Stimulated activated CD8-positive, alpha-beta memory T cell treated with anti-CD3 and anti-CD28 coated beads, Interleukin-15, amount 100 ng/mL, for 1 hour (primary cell): ENCODE measurements at regions not wholly inside any gene's neighbourhood (a gene's known extent, or its start where the extent isn't known, plus 50 kb on each side); places are given as distances from the start of the nearest gene placed in this dataset.

Experiments used
- DNase-seq: peaks from one replicate; pipeline ENCODE4 v3.0.0-alpha.2; 2020; ENCODE audit warnings: low read depth

DNA sequence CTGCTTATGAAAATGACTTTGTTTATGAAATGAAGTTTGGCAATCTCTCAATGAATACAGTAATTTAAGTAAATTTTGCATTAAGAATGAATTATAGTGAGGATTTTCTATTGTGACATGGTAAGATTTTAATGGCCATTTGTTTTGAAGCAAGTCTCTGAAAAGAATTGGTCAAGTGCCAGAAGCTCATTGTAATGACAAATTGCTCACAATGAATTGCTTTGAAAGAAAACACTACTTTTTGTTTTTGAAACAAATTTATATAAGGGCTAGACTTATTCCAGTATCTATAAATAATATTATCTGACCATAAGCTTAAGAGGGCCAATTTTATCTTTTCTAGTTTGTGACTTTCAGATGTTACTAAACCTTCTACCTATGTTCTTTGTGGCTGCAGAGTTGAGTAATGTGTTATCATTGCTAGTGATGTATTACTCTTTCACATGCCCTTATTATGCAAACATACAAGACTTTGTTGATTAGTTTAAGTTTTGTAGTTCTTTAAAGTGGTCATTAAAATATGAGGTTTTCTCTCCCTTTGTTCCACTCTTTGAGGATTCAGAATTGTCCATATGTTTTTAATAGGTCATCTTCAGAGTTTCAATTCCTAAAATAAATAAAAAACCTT is 93.0 kb upstream of the ZNF608 start:
- no peak for DNase-seq

DNA sequence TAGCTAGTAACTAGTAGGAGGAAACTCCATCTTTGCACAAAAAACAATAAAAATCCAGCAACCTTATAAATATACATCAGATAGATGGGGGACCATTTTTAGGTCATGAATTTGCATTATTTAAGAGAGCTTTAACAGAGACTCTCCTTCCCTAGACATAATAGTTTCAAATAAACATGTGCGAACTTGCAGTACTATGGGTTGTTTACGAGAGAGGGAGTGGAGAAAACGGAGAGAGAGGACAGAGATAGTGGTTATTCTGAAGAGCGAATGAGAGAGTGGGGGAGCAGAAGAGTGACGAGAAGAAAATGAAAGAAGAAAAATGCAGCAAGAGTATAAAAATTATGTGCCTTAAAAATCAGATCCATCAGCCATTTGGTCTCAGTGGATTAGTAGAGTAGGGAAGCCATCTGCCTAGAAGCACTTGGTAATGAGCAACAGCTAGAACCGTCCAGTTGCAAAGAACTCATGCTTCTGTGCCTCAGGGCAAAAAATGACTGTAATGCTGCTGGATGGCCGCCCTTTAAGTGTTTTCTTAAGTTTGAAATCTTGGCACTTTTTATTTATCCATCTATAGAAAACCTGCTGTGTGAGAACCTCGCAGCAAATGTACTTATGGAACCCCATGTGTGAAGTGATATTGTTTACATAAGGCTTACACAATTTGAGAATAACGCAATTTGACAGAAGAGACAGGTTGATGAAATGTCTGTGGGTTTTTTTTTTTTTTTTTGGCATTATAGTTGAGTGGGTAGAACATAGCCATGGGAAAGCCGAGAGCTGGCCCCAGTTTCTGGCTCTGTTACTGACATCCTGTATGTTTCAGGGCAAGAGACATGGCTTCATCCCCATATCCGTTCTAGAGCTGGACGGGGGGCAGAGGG is 95.6 kb upstream of the ZNF608 start:
- no peak for DNase-seq

GRCh38 chr5:124842725-124843595 is 96.5 kb upstream of the ZNF608 start:
- DNase-seq, result no peak

DNA sequence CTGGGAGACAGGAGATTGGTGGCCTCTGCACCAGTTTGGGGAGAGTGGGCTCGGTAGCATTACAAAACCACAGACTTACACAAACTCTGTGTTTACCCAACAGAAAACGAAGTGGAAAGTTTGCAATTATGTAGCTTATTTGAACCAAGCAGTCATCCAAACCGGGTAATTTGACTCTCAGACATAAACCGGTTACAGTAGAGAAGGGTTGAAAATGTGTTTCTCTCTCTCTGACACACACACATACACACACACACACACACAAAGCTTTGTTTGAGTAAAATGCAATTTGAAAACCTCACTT is 97.1 kb upstream of the ZNF608 start:
- no peak for DNase-seq

DNA sequence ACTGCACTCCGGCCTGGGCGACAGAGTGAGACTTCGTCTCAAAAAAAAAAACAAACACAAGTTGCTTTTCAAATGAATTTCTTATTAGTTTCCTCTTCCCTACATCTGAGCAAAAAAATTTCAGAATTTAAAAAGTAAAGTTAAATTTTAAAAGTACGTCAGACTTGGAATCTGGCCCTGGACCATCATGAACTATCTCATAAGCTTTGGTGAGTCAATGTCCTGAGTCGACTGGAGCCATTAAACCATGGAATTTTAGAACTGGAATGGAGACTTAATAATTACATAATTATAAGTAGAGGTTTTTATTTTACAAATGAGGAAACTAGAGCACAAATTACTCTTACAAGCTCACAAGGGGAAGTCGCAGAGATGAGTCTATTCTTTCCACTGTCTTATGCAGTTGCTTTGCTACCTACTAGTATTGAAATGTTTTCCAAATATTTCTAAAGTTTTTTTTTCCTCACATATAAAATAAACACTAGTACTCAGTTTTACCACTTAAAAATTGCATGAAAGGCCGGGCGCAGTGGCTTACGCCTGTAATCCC is 98.0 kb upstream of the ZNF608 start:
- no peak for DNase-seq

GRCh38 chr5:124847907-124848306 is 101.5 kb upstream of the ZNF608 start:
- DNase-seq, result no peak

GRCh38 chr5:124849774-124850173 is 103.3 kb upstream of the ZNF608 start:
- no peak for DNase-seq

GRCh38 chr5:124856726-124857125 is 110.3 kb upstream of the ZNF608 start:
- no peak for DNase-seq

- no peak for DNase-seq
Observed at GRCh38 chr5:124858612-124859011, 112.2 kb upstream of the ZNF608 start.

DNA sequence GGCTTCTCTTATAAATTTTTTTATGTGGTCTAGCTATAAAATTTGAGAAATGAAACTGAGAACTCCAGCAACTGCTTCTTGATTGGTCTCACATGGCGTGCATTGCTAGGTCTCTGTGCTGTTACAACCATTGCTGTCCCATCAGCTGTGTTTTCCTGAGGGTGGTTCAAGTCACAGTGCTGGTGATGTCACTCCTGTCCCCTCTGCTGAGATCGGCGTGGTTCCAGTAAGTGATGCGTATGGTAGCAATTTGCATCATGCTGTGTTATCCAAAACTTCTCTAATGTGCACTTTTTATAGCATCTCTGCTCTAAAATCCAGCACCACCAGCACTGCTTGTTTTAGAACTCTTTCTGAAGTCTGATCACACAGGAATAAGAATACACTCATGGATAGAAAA is 112.6 kb upstream of the ZNF608 start:
- no peak for DNase-seq

- no peak for DNase-seq
Observed at GRCh38 chr5:124859556-124860290, 113.3 kb upstream of the ZNF608 start.

DNA sequence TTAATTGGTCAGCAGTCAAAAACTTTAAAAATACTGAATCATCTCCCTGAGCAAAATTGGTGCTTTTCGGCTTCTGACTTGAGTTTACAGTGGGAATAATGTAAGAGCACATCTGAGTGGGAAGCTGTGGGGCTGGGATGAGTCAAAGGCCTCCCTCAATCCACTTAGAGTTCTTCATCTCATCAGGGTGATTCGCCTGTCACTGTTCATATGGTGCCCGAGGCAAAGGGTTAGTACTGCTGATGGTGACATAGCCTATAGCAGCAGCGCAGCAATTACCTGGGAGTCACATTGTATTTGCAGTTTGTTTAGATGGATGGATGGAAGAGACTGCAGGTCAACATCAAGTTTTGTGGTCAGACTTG is 113.8 kb upstream of the ZNF608 start:
- no peak for DNase-seq

GRCh38 chr5:124865066-124865465 is 118.6 kb upstream of the ZNF608 start:
- DNase-seq, result no peak

DNA sequence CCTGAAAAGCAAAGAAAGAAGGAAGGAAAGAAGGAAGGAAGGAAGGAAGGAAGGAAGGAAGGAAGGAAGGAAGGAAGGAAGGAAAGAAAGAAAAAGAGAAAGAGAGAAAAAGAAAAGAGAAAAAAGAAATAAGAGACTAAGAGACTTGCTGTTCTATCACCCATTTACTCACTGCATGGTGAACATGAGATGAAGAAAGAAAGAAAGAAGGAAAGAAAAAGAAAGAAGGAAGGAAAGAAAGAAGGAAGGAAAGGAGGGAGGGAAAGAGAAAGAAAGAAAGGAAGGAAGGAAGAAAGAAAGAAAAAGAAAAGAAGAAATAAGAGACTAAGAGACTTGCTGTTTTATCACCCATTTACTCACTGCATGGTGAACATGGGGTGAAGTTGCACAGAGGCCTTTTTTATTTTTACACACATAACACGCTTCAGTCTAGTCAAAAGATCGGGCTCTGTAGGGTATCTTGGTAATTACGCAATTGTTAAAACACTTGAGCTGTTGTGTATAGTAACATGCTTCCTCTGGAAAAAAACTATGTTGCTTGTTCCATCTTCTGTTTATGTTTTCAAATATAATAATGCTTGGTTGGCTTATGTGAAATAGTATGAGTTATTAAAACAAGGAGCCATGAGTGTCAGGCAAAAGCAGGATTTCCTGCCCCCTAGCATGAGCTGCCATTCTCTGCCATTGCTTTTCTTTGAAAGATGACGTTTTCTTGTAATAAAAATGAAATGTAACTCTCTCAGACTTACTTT is 119.3 kb upstream of the ZNF608 start:
- no peak for DNase-seq

- DNase-seq, result no peak
Observed at GRCh38 chr5:124866355-124867136, 120.1 kb upstream of the ZNF608 start.

DNA sequence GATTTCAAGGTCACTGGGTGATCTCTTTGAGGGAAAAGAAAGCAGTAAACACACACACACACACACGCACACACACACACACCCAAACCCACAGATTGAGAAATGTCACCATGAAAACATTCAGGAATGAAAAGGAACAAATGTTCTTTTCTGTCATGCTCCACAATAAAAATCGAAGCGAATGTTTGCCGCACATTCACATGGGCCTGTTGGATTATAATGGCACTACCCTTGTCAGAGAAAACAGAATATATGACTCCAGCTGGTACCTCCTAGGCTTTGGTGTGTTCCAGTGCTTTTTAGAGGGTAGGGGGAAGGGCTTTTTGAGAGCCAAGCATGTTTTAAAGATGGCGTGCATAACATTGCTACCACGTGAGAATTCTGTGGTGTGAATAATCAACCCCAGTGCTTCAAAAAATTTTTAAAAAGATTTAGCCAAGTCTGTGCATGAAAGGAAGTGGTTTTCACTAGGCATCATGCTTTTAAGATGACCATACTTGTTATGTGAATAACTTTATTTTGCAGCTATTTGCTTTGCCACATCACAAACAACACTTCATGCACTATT is 120.8 kb upstream of the ZNF608 start:
- DNase-seq, result no peak

DNA sequence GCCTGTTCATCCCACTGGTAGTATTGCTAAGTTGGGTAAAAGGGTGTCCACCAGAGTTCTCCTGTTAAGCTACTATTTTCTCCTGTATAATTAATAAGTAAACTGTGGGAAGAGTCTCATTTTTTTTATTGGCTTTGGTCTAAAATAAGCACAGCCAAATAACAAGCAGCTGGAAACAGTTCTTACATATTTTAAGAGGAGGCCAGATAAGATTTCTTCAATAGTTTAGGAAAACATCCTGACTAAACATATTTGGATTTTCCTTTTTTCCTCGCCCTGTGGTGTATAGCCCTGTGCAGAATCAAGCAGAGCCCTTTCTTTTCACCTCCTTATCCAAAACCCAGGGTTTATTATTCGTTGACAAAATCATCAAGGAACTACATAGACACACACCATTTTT is 122.2 kb upstream of the ZNF608 start:
- no peak for DNase-seq

GRCh38 chr5:124869426-124870033 is 123.1 kb upstream of the ZNF608 start:
- no peak for DNase-seq

- no peak for DNase-seq
Observed at GRCh38 chr5:124870070-124870469, 123.6 kb upstream of the ZNF608 start.

- no peak for DNase-seq
Observed at GRCh38 chr5:124871303-124871702, 124.9 kb upstream of the ZNF608 start.
